ENCODE measurements at regions not wholly inside any gene's neighbourhood (a gene's known extent, or its start where the extent isn't known, plus 50 kb on each side); places are given as distances from the start of the nearest gene placed in this dataset.
"Not testable (repeated sequence)": the region's sequence is repeated elsewhere in the genome, so short reads cannot be mapped to it uniquely, and the experiment has no call there.

DNA sequence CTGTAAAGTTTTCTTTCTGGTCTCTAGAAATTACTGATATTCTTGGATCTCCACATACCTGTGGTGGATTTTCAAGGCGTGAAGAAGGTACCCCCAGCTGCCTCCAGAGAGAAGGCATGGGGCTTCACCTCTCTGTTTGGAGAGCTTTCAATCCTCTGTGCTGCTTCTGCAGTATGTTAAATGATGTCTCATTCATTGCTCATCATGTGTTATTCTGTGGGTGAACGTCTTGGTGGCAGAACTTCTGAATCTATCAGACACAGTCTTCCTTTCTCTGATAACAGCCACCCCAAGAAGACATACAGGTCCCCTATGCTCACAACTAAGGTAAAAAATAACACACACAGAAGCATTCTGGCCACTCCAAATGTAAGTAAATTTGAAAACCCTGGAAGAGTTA lies 221.3 kb upstream of the TMEM260 start:
- Histone ChIP-seq H3K36me3 (ENCODE audit: insufficient read depth, low read length) (no peaks in the 10 kb centered on the region), H3K9me3 (ENCODE audit: control insufficient read depth in 1 of 2, insufficient read depth in 1 of 2, low read length in 2 of 2) (no peaks in the 10 kb centered on the region), H3K4me1 (ENCODE audit: insufficient read depth, low read length) (no peaks in the 10 kb centered on the region), H3K27ac (ENCODE audit: low read depth in 1 of 2, low read length in 2 of 2) (no peak overlapping the region), H3K4me3 (ENCODE audit: low read length) (no peak overlapping the region), H3K27me3 (ENCODE audit: control insufficient read depth in 1 of 2, insufficient read depth in 2 of 2, low read length in 2 of 2) (no peaks in the 10 kb centered on the region)
- Mint-ChIP-seq H3K9me3 (no peaks in the 10 kb centered on the region), H3K36me3 (ENCODE audit: low read depth) (no peaks in the 10 kb centered on the region), H3K4me3 (no peak overlapping the region), H3K27ac (no peak overlapping the region), H3K27me3 (no peaks in the 10 kb centered on the region), H3K4me1 (ENCODE audit: low read depth) (no peaks in the 10 kb centered on the region)
- DNase-seq (no peak), ATAC-seq (ENCODE audit: poor library complexity) (no peak)
- intact Hi-C loops (cut with DNase I, micrococcal nuclease) = no loop called here
- no peak for TF ChIP-seq CTCF (IDR thresholded peaks at IDR 0.05)
- ChIA-PET CTCF (no interaction called here), POLR2A (no interaction called here)

DNA sequence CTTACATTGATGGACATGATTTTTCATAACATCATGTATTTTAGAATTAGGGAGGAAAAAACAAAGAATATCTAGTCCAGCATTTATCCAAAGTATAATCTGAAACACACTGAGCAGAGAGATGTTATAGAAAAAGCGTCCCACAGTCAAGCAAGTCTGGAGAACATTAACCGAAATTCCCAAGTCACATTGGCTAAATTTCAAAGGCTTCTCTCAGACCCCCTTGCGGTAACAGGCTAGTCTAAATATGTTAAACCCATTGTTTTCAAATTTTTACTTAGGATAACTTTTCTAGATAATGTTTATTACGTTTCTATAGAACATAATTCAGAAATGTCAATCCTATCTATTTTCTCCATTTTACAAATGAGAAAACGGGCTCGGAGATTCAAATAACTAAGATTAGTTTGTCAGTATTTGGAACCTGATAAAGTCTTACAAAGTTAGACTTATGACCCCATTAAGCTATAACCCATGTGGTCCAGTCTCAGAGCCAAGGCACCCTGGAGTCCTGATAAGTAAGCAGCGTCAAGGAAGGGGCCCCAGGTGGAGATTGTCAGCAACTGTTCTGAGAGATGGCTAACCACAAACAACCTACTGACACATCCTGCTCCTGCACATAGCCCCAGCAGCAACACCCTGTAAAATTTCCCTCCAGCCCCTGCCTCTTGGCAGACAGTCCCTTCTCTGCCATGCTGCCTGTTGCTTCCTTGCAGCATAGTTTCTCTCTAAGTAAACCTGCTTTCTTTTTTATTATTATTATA lies 220.6 kb upstream of the TMEM260 start:
- H3K27ac ChIP-seq (ENCODE audit: low read depth in 1 of 2, low read length in 2 of 2) = no peak overlapping the region
- no peak overlapping the region for H3K27ac Mint-ChIP-seq
- intact Hi-C loops (cut with DNase I, micrococcal nuclease) = no loop called here
- no peaks in the 10 kb centered on the region for H3K27me3 Mint-ChIP-seq
- H3K9me3 ChIP-seq (ENCODE audit: control insufficient read depth in 1 of 2, insufficient read depth in 1 of 2, low read length in 2 of 2) = no peaks in the 10 kb centered on the region
- TF ChIP-seq CTCF (IDR thresholded peaks at IDR 0.05) = no peak
- H3K4me3 Mint-ChIP-seq = no peak overlapping the region
- H3K9me3 Mint-ChIP-seq = no peaks in the 10 kb centered on the region
- no peaks in the 10 kb centered on the region for H3K36me3 Mint-ChIP-seq (ENCODE audit: low read depth)
- H3K4me3 ChIP-seq (ENCODE audit: low read length) = no peak overlapping the region
- POLR2A ChIA-PET = no interaction called here
- no peaks in the 10 kb centered on the region for H3K4me1 ChIP-seq (ENCODE audit: insufficient read depth, low read length)
- H3K4me1 Mint-ChIP-seq (ENCODE audit: low read depth) = no peaks in the 10 kb centered on the region
- ATAC-seq (ENCODE audit: poor library complexity) (no peak), DNase-seq (no peak)
- H3K27me3 ChIP-seq (ENCODE audit: control insufficient read depth in 1 of 2, insufficient read depth in 2 of 2, low read length in 2 of 2) = no peaks in the 10 kb centered on the region
- no peaks in the 10 kb centered on the region for H3K36me3 ChIP-seq (ENCODE audit: insufficient read depth, low read length)
- CTCF ChIA-PET = no interaction called here

DNA sequence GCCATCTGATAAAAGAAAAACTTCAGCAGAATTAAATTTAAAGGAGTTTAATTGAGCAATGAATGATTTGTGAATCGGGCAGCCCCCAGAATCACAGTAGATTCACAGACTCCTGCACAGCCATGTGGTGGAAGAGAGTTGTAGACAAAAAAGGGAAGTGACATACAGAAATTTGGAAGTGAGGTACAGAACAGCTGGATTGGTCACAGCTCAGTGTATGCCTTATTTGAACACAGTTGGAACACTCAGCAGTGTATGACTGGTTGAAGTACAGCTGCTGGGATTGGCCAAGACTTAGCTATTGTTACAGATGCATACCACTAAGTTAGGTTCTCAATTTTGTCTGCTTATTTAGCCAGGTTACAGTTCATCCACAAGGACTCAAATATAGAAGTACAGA lies 213.9 kb upstream of the TMEM260 start:
- H3K27me3 ChIP-seq (ENCODE audit: control insufficient read depth in 1 of 2, insufficient read depth in 2 of 2, low read length in 2 of 2); H3K4me1 Mint-ChIP-seq (ENCODE audit: low read depth); H3K9me3 ChIP-seq (ENCODE audit: control insufficient read depth in 1 of 2, insufficient read depth in 1 of 2, low read length in 2 of 2); H3K27ac ChIP-seq (ENCODE audit: low read depth in 1 of 2, low read length in 2 of 2); H3K36me3 Mint-ChIP-seq (ENCODE audit: low read depth); H3K27me3 Mint-ChIP-seq; ATAC-seq (ENCODE audit: poor library complexity); intact Hi-C loops (cut with DNase I, micrococcal nuclease); H3K27ac Mint-ChIP-seq; H3K4me3 ChIP-seq (ENCODE audit: low read length); H3K4me3 Mint-ChIP-seq; H3K9me3 Mint-ChIP-seq; H3K4me1 ChIP-seq (ENCODE audit: insufficient read depth, low read length); CTCF ChIA-PET; H3K36me3 ChIP-seq (ENCODE audit: insufficient read depth, low read length); DNase-seq: not testable (repeated sequence)
- POLR2A ChIA-PET = interaction anchor here (0.6 kb wide), 1 partner anchor 41 kb away, joined by 3 read pairs; no protein-coding TSS in a partner anchor

GRCh38 chr14:56367416-56367815 lies 212.2 kb upstream of the TMEM260 start:
- ATAC-seq (ENCODE audit: poor library complexity) (no peak), DNase-seq (no peak)
- TF ChIP-seq CTCF (IDR thresholded peaks at IDR 0.05) = no peak
- Histone ChIP-seq H3K9me3 (ENCODE audit: control insufficient read depth in 1 of 2, insufficient read depth in 1 of 2, low read length in 2 of 2) (peaks cover 0 to 4% of the 10 kb centered on the region in 2 experiments), H3K4me1 (ENCODE audit: insufficient read depth, low read length) (no peaks in the 10 kb centered on the region), H3K4me3 (ENCODE audit: low read length) (no peak overlapping the region), H3K36me3 (ENCODE audit: insufficient read depth, low read length) (no peaks in the 10 kb centered on the region), H3K27ac (ENCODE audit: low read depth in 1 of 2, low read length in 2 of 2) (no peak overlapping the region), H3K27me3 (ENCODE audit: control insufficient read depth in 1 of 2, insufficient read depth in 2 of 2, low read length in 2 of 2) (no peaks in the 10 kb centered on the region)
- Mint-ChIP-seq H3K4me3 (no peak overlapping the region), H3K27me3 (no peaks in the 10 kb centered on the region), H3K4me1 (ENCODE audit: low read depth) (no peaks in the 10 kb centered on the region), H3K9me3 (no peaks in the 10 kb centered on the region), H3K36me3 (ENCODE audit: low read depth) (peaks cover 4% of the 10 kb centered on the region), H3K27ac (no peak overlapping the region)
- CTCF ChIA-PET = no interaction called here
- POLR2A ChIA-PET = interaction anchor here (0.6 kb wide), 1 partner anchor 534 kb away, joined by 3 read pairs; no protein-coding TSS in a partner anchor
- intact Hi-C loops (cut with DNase I, micrococcal nuclease) = no loop called here

Data from CD4-positive, alpha-beta T cell (primary cell).